PFSK-1 (cell line): ENCODE measurements at regions not wholly inside any gene's neighbourhood (a gene's known extent, or its start where the extent isn't known, plus 50 kb on each side); places are given as distances from the start of the nearest gene placed in this dataset.

Source experiments
- POLR2AphosphoS5 ChIP-seq: IDR thresholded peaks from 2 replicates; pipeline ENCODE4 v1.6.1; 2012; ENCODE audit warnings: low read depth, mild to moderate bottlenecking, control low read depth, low read length, moderate library complexity
- REST ChIP-seq, 2 experiments: IDR thresholded peaks; 2 replicates each; pipeline versions ENCODE4 v1.6.1 to v1.8.0; 2011 to 2012; ENCODE audit warnings: low read depth in 2 of 2, low read length in 2 of 2, control low read depth in 1 of 2, inconsistent platforms in 1 of 2, mild to moderate bottlenecking in 1 of 2, moderate library complexity in 1 of 2; ENCODE audit not compliant: insufficient read depth in 1 of 2
- TAF1 ChIP-seq: IDR thresholded peaks from 2 replicates; pipeline ENCODE4 v1.6.1; 2012; ENCODE audit warnings: low read length, control low read depth, borderline replicate concordance; ENCODE audit not compliant: insufficient read depth

- no peak for TF ChIP-seq REST (IDR thresholded peaks at IDR 0.05; ENCODE audit: insufficient read depth in 1 of 2, low read depth in 2 of 2, low read length in 2 of 2)
- no peak for TF ChIP-seq POLR2AphosphoS5
- no peak for TF ChIP-seq TAF1
Measured at GRCh38 chr2:104546537-104546936, 307.4 kb upstream of the POU3F3 start.
